Embryonic facial prominence (tissue), 1 donor: ENCODE measurements at regions not wholly inside any gene's neighbourhood (a gene's known extent, or its start where the extent isn't known, plus 50 kb on each side); places are given as distances from the start of the nearest gene placed in this dataset.
"Not testable (repeated sequence)": the region's sequence is repeated elsewhere in the genome, so short reads cannot be mapped to it uniquely, and the experiment has no call there.

ENCODE experiments used
- DNase-seq: peaks from one replicate; pipeline ENCODE4 v3.0.0-alpha.2; 2016; ENCODE audit errors: extremely low spot score

DNA sequence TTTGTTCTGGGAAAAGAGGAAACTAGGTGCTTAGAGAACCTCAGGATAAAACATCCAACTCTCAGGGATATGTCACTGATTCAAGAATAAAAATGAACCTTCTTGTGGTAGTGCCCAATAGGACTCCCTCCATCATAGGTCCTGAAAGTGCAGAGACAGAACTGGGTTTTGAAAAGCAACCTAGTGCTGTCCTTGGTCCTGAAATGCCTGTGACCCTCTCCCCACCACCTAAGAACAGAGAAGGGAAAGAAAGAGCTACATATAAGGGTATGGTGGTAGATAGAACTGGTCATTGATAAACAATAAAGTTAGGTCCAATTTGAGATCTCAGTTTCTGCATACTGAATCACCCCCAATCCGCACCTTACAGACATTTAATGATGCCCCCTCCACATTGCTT lies 953.3 kb downstream of the XPNPEP1 start:
- DNase-seq: peak; percentile 33

DNA sequence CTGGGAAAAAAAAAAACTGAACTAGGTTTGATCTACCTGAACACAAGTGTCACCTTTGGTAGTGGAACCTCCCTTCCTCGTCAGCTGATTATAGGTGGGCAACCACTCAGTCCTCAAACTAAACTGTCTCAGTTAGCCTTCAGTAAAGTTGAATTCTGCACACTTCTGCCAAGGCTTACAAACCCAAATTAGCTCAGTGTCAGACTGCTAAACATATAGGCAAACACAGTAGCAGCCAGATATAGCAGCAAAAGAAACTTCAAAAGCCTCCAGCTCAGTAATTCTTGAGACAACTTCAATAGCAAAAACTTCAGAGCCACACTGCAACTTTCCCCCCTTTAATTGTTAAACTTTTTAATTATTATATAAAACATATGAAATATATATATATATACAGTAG lies 956.9 kb downstream of the XPNPEP1 start:
- no peak for DNase-seq

DNA sequence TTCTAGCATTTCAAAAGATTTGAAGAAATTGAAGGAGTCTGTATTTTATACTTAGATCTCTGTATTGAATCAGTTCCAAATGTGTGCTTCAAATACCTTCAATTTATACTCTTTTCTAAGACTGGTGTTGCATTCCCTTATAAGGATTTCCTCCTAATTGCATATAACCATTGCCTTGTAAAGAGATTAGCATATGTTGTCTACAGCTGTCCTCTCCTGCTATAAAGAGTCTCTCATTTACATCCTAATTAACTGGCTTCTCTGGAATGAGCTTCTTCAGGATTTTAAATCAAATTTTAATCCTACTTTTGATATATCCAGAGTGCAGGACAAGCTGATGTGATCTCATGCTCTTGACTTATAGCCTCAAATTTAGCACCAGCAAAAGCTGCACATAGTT lies 957.3 kb downstream of the XPNPEP1 start:
- DNase-seq: no peak

DNA sequence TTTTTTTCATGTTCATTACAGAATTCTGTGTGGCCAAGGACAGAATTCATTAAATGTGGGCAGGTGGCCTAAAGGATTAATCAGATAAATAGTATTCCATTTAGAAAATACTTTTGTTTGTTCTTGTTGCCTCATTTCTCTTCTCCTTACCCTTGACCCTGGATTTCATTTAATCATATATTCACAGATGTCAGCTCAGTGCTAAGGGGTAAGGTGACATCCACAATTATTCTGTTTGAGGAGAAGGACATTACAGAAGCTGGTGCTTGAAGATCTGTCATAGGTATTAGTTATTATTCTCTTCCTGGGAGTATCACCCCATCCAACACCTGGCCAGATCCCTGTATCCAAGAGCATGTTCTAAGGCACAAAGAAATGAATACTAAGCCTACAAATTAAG lies 961.1 kb downstream of the XPNPEP1 start:
- no peak for DNase-seq

DNA sequence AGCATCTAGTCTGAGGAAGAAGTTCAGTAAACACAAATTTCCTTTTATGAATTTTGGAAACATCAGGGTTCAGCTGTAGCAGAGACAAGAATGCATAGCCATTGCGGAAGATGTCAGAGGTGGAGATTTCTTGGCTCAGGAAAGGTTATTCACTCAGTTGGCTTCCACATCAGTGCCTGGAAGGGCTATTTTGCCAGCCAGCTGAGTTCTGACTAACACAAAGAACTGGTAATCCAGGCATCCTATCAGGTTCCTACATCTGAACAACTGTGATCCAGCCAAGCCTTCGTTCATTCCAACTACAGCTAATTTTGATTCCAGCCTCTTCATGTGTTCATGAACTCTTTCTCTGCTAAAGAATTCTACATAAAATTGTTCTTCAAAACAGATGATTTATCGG lies 965.6 kb downstream of the XPNPEP1 start:
- no peak for DNase-seq

DNA sequence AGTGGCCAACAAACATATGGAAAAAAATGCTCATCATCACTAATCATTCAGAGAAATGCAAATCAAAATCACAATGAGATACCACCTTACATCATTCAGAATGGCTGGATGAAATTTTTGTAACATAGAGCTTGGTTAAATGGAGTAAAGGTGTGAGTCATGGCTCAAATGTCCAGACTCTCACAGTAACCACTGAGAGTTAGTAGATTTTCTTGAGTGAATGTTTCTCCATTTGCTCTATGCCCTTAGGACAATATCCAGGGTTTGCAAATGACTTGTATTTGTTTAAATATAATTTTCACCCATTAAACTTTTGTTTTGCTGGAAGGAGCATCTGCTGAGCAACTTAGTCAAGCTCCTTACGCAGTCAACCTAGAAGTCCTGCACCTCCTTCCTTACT lies 967.2 kb downstream of the XPNPEP1 start:
- no peak for DNase-seq

DNA sequence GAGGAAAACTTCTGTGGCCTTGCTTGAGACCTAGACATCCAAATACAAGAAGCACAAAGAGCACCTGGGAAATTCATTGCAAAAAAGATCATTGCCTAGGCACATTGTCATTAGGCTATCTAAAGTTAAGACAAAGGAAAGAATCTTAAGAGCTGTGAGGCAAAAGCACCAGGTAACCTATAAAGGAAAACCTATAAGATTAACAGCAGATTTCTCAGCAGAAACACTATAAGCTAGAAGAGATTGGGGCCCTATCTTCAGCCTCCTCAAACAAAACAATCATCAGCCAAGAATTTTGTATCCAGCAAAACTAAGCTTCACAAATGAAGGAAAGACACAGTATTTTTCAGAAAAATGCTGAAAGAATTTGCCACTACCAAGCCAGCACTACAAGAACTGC lies 1003.3 kb downstream of the XPNPEP1 start:
- not testable (repeated sequence) for DNase-seq

DNA sequence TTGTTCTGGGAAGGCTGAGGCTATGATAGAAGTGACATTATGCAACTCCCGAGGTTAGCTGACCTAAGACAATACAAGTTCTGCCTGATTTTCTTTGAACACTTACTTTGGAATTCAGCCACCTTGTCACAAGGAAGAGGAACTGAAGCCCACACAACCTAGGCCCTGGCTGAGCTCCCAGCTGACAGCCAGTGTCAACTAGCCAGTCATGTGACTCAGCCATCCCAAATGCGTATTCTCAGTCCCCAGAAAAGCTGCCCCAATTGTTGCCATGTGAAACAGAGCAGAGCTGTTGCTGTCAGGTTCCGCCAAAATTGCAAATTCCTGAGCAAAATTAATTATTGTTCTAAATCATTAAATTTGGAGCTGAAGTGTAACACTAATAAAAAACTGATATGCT lies 1010.0 kb downstream of the XPNPEP1 start:
- DNase-seq: no peak

DNA sequence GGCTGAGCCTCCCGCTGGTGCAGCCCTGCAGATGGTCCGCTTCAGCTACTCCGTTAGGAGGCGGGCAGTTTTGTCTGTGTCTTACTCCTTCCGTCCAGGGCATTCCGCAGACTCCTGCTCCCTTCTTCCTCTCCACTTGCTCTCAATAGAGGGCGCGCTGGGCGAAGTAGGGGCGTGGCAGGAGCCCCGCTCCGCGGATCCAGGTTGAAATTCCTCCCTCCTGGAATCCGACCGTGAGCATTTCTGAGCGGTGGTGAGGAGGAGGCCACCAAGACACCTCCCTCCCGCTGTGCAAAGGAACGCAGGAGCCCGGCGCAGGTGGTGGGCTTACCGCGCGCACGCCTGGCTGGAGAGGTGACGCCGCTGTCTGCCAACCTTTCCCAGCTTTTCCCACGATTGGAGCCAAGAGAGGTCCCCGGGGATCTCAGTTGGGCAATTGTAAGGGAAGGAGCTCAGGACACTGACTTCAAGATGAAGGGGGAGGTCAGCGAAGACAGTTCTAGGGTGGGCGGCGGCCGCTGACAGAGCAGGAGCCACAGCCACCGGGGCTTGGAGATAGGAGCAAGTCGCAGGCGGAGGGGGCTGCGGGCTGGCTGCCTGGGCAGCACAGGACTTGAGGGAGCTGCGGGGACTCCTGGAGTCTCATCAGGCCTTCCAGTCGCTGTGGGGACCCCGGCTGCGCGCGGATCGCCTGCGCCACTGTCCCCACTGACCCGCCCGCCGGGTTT lies 1011.3 kb downstream of the XPNPEP1 start:
- DNase-seq: peak; percentile 29

DNA sequence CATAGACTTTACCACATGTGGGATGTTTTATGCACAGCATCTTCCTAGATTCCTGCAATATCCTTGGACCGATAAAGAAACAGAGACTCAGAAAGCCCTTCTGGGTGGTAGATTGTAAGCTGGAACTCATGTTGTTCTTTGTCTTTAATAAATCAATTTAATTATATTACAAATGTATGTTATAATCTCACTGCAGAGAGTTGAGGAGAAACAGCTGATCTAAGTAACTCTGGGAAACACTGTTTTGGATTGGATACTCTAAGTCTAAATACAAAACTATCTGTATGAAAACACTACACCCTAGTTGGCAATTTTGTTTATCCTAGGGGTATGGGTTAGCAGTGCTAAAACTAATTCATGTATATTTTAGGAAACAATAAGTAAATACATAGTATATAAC lies 1015.2 kb downstream of the XPNPEP1 start:
- DNase-seq: no peak

DNA sequence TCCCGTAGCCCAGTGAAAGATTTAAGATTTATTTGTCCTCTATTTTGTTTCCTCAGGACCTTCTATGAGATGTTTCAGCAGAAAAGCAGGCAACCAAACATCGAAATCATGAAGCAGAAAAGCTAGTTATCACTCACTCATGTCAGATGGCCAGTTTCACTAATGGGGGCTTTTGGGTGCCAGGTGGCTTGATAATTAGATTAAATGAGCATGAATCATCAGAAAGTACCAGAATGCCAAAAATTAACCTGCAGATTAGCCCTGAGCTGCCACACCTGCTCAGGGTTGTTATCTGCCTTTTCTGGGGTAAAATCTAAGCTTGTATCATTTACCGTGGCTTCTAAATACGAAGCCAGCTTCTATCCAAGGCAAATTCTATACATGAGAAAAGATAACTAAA lies 1017.5 kb downstream of the XPNPEP1 start:
- no peak for DNase-seq

DNA sequence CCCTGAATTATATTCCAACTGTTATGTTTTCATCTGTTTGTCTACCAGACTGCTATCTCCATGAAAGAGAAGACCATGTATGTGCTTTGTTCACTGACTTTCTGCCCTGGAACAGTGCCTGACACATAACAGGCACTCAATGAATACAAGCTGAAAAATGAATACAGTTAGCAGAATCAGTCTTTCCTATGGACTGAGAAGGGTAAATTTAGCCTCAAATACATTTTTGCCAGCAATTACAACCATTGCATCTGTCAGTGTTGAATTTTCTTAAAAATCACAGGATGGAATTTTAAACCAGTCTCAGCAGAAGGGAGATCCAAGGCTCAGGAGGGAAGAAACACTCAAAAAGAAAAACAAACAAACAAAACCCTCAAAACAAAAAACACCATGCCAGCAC lies 1018.1 kb downstream of the XPNPEP1 start:
- no peak for DNase-seq

DNA sequence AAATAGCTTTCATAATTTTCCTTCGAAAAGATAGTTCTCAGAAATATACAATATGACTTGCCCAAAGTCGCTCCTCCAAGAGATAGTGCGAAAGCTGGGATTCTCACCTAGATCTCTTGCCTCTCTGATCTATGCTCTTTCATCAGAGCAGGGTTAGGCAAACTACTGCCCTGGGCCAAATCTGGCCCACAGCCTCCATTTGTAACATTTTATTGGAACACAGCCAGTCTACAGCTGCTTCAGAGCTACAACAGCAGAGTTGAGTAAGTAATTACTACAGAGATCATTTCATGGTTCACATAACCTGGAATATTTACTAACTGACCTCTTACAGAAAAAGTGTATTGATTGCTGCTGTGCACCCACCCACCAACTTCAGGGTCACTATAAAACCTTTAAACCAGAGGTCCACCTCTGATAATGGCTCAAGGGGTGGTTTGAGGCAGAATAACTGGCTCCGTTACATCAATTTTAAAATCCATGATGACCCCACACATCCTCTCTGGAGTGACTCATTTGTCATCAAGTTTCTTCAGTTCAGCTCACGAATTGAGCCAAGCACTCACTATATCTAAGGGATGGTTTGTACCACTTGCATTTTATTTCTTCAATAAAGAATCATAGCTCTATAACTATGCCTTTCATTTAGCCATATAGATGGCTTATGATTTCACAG lies 1019.0 kb downstream of the XPNPEP1 start:
- no peak for DNase-seq

DNA sequence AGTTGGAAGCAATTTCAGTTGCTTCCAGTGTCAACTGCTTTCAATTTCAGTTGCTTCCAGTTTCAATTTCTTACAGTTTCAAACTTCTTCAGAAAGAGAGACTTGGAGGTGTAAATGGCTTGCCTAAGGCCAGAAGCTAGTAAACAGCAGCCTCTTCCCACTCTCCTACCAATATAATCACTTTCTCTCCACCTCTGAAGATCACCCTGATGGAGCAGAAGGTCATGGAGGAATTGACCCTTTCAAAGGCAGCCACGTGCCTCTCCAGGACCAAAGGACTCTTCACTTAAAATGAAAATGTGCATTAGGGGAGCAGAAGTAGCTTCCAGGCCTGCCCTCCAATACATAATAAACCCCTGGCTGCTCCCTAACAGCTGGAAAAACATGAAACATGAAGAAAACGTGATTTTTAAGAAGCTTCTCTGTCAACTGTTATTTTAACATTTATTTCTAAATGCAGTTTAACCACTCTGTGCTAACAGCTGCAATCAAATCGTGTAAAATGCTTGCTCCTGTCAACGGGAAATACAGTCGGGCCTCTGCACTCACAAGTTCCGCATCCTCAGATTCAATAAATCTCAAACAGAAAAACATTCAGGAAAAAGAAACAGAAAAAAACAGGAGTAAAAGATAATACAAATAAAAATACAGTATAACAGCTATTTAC lies 1020.6 kb downstream of the XPNPEP1 start:
- DNase-seq: no peak

DNA sequence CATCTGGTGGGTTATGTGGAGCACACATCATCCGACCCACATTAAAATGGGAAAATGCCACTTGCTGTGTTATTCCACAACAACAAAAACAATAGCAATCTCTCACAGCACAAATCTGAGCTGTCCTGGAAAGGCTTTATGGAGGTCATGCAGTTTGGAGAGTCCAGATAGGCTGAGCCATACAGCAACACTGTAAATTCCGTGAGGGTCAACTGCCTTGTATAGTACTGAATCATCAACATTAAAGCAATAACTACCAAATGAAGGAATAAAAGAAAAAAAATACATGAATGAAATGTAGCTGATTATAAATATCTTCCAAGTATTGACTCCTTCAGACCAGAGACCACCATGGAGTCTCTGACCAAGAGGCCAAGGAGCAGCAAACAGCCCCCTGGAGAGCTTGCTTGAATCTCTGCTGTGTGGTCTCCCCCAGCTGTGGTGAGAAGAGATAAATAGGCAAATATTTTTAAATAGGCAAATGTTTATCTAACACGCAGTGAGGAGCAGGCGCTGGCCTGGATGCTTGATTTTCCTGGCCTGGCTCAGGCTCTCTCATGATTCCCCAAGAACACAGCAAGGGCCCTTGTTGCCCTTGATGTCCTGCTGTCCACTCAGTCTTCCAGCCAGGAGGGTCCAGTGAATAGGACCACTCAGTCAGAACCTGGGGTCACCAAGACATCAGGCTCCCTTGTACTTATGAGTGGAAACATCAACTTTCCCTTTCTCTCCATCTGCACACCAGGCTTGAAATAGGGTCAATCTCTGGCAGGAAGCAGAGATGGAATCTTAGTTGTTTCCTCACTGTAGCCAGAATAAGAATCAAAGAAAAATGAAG lies 1021.3 kb downstream of the XPNPEP1 start:
- no peak for DNase-seq

DNA sequence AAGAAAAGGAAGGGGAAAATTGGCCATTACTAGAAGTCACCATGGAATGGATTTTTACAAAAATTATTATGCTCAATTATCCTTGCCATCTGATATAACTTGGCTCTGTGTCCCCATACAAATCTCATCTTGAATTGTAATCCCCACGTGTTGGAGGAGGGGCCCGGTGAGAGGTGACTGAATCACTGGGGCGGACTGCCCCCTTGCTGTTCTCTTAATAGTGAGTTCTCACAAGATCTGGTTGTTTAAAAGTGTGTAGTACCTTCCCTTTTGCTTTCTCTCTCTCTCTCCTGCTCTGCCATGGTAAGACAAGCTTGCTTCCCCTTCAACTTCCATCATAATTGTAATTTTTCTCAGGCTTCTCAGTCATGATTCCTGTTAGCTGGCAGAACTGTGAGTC lies 1023.6 kb downstream of the XPNPEP1 start:
- no peak for DNase-seq

DNA sequence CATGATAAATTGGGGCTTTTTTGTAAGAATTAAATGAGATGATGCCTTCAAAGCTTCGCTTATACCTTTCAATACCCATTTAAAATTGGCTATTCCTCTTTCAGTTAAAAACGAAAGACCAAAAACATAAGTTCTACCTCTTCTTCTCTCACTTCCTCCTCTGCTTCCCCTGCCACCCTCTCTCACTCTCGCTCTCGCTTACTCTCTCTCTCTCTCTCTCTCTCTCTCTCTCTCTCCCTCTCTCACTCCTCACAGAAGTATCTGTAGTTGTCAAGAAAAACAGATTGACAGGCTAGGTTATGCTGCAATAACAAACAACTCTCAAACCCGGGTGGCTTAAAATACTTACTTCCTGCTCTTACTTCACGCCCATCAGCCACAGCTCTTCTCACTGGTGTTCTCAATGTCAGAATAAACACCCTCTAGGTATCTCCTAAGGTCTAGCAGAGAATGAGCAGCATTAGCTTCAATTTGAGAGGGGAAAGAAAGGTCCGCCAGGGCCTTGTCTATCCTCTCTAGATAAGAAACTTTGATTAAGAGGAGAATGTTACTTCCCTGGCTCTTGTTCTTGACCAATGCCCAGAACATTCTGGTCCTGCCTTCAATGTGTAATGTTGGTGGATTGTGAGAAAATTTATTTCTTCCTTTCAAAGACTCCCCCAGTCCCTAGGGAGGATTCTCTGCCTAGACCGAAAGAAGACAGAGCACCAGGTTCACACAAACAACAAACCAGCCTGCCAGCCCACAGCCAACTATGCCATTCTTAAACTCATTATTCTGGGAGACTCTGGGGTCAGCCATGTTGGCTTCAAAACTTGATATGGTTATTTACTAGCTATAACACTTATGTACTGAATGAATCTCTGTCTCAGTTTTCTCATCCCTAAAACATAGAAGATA lies 1028.7 kb downstream of the XPNPEP1 start:
- DNase-seq: no peak

DNA sequence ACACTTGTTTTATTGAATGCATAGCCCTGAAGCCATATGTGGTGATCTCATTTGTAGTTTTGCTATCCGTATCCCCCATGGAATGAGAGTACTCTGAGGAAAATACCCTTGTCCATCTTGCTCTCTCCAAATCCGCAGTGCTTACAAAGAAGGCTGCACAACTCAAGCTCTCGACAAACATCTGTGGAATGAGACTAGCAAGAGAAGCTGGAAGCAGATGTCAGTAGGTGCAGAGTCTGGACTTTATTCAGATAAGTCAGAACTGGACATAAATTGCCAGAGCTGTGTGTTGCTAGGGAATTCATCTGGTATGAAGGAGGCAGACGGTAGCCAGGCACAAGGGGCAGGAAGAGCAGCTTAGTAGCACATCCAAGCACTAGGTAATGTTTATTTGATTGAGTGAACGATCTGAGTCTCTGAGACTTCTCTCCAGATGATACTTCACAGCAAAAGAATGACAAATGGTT lies 1046.2 kb downstream of the XPNPEP1 start:
- DNase-seq: no peak

DNA sequence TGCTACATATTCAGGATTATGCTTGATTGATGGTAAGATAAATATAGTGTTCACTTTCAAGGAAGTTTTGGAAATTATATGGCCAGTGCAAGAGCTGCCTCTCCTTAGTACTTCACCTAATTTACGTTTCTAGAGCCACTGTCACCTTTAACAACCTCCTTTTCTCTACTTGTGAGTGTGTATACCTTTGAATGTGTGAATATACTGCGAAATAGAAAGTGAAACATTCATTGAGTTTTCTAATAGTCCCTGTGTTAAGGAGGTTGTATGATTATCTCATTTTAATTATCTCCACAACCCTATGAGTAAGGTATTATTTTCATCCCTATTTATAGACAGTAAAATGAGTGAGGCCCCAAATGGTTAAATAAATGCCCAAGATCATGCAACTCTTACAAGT lies 1050.5 kb downstream of the XPNPEP1 start:
- DNase-seq: no peak

DNA sequence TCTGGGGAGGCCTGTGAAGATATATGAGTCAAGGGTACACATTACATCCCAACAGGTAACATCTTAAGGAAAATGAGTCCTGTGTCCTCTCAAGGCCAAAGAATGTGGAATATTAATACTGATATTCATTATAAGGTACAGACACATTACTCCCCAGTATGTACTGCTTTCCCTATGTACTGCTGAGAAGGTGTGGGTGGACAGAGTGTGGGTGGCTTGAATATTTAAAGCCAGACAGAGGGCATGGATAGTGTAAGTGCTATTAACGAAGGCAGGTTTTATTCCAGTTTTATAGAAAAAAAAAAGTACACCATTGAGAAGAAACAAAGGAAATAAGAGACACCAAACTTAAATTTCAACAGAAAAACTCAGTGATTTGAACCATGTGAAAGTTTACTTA lies 1054.4 kb downstream of the XPNPEP1 start:
- no peak for DNase-seq
